HK-2 (cell line): ENCODE measurements at regions not wholly inside any gene's neighbourhood (a gene's known extent, or its start where the extent isn't known, plus 50 kb on each side); places are given as distances from the start of the nearest gene placed in this dataset.

ENCODE experiments used
- DNase-seq: peaks from one replicate; pipeline ENCODE4 v3.0.0-alpha.2; 2018; ENCODE audit not compliant: unreplicated experiment

DNA sequence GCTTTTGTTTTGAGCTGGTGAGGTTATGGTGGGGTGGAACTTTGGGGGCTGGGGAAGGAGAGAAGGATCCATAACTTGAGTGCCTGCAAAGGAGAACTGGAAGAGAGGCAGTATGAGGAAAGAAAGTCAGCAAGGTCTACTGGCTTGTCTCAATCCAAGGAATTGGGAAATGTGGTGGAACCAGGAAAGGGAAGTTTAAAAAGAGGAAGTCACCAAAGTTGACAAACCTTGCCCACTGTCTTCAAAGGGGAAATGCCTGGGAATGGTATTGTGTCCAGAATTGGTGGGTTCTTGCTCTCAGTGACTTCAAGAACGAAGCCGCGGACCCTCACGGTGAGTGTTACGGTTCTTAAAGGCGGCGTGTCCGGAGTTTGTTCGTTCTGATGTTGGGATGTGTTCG lies 304.1 kb upstream of the FAM98A start:
- no peak for DNase-seq

DNA sequence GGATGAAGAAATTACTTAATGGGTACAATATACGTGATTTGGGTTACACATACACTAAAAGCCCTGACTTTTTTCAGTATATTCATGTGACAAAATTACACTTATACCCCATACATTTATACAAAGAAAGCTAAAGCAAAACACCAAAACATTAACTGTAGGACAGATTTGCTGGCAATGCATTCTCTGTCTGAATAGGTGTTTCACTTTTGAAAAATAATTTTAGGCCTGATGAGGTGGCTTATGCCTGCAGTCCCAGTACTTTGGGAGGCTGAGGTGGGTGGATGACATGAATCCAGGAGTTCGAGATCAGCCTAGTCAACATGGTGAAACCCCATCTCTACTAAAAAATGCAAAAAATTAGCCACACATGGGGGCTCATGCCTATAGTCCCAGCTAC lies 301.5 kb upstream of the FAM98A start:
- DNase-seq = no peak

DNA sequence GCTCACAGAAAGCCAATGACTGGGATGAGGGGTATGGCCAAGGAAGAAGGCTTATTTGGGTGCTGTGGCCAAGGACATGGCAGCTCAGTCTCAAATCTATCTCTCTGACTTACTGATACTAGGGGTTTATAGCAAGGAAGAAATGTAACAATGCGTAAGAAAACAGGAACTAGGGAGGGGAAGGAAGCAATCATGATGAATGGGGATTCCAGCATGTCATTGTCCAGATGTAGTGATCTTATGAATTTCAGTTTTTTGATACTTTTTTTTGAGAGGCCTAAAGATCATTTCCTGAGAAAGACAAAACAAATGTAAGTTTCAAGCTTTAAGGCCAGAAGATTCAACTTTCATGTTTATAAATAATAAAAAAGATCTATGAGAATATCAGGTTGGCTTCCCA lies 298.6 kb upstream of the FAM98A start:
- no peak for DNase-seq

DNA sequence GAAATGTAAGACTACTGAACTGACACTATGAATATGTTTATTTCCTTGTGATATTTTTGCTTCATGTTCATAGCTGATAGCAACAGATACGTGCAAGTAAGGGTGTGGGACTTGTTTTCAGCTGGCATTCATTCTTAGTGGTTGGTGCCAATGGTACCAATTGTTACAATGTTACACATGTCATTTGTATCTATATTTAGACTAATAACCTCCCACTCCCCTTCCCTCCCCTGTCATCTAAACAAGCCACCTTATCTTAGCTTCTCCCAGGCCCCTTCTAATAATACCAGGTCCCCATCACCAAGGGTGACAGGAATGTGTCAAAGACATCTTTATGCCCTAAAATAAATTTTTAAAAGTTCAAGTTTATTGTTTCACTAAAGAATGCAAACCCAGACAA lies 294.7 kb upstream of the FAM98A start:
- DNase-seq = no peak

DNA sequence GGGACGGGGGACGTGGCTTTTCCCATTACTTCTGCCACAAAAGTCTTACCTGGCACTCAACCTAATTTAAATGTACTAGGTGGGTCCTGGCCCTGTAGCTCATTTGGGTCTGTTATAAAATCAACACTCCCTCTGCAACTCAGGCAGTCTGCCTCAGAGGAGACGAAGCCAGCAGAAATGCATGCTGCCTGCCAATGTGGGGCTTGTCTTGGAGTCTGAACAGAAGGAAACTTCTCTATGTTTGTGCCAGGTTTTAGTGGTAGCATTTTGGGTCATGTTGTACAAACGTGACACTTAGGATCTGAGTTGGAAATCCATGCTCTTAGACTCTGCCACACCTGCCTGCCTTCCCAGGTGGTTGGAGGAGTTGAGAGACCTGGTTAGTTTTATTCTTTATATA lies 292.5 kb upstream of the FAM98A start:
- DNase-seq = no peak

DNA sequence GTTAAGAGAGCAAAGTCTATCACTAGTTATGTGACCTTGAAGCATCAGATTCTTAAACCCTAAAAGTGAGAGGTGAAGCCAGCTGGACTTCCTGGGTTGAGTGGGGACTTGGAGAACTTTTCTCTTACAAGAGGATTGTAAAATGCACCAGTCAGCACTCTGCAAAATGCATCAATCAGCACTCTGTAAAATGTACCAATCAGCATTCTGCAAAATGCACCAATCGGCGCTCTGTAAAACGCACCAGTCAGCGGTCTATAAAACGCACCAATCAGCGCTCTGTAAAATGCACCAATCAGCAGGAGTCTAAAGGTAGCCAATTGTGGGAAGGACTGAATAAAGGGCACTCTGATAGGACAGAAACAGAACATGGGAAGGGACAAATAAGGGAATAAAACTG lies 291.6 kb upstream of the FAM98A start:
- DNase-seq = no peak

DNA sequence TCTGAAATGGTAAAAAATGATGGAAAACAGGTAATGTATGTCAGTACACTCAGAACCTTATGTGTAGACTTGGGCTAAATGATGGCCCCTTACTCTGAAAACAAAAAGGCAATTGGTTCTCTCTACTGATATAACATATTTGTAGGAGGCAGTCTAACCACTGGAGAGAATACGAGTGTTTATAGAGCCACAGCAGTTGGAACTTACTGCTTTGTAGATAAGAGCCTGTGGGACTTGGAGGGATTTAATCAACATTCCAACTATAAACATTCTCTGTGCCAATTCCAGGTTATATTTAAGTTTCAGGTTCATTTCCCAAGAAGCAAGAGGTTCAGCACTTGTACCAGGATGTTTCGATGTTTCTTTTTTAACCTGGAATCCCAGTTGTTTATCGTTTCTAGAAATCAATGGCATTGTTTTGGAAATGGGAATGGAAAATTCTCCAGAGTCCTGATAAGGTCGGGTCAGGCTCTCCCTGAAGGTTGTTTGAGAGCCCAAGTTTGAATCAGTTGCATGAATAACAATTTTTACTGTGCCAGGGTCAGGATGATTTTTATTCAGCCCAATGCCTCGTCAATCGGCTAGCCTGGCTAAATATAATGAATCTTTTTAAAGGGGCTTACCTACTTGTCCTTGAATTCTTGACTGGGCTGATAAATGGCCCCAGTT lies 278.4 kb upstream of the FAM98A start:
- DNase-seq = no peak

DNA sequence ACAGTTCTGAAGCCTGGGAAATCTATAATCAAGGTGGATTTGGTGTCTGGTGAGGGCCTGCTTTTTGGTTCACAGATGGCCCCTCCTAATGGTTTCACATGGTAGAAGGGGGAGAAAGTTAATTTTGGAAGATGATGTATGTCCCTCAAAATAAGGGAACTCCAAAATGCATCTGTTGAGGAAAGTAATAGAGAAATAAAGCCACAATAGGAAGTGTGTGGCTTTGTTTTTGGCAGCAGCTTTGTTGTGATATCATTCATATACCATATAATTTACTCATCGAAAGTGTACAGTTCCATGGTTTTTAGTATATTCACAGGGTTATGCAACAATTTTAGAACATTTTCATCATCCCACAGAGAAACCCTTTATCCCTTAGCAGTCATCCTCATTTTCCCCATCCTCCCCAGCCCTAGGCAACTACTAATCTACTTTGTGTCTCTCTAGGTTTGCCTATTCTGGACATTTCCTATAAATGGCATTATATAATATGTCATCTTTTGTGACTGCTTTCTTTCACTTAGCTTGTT lies 274.0 kb upstream of the FAM98A start:
- no peak for DNase-seq

DNA sequence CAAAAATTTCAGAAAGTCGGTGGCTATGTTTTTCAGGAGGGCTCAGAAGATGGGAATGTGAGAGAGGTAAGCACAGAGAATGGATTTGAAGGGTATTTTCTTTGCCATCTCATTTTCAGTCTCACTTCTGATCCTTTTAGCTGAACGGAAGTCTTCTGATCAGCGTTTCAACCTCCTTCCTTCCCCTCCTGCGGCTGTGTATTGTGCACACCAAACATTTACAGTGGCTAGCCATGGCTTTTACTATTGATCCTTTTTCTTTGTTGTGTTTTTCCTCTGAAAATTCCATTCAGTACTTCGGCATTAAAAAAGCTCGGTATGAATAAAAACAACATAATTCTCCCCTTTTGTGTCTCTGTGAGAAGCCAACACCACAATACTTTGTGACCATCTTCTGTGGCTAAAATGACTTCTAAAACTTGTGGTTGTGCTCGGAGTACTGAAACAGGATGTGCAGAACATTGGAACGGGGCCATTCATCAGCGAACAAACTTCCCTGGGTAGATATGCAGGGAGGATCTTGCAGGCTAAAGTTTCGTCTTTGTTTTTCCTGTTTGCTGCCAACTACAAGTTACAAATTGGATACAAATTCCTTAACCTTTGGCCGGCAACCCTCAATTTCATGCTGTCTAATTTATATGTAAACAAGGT lies 260.8 kb upstream of the FAM98A start:
- no peak for DNase-seq

DNA sequence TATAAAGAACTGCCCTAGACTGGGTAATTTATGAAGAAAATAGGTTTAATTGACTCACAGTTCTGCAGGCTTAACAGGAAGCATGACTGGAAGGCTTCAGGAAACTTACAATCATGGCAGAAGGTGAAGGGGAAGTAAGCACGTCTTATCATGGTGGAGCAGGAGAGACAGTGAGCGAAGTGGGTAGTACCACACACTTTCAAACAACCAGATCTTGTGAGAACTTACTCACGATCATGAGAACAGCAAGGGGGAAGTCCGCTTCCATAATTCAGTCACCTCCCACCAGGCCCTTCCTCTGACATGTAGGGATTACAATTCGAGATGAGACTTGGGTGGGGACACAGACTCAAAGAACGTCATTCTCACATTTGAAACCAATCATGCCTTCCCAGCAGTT lies 260.1 kb upstream of the FAM98A start:
- DNase-seq = no peak

DNA sequence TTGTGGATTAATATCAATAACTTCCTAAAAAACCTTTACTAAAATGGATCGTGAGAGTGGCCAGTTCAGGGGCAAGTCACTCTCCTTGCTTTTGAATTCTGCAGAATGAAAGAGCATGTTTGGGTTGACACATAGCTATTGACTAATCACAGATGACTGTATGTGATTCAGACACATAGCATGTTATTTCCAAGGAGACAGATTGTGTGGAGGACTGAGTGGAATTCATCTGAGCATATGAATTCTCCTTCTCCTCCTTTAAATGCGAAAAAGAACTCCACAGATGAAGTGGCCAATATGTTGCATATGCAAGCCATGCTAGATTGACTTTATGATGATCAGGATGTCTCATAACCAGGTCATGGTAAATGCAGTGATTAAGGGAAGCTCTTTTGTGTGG lies 249.4 kb upstream of the FAM98A start:
- DNase-seq = no peak

DNA sequence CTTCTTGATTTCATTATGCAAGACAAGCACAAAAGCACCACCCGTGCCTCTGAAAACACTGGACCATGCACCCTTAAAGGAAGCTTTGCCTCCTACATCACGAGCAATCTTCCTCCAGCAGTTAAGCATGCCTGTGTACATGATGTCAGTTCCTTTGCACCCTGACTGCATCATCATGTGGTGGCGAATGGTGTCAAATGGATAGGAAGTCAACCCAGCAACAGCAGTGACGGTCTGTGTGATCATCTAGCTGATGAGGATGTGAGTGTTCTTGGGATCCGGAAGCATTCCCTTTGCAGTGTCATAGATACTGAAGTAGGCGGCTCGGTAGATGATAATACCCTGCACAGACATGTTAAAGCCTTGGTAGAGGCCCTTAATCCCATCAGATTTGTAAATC lies 240.7 kb upstream of the FAM98A start:
- DNase-seq = no peak

DNA sequence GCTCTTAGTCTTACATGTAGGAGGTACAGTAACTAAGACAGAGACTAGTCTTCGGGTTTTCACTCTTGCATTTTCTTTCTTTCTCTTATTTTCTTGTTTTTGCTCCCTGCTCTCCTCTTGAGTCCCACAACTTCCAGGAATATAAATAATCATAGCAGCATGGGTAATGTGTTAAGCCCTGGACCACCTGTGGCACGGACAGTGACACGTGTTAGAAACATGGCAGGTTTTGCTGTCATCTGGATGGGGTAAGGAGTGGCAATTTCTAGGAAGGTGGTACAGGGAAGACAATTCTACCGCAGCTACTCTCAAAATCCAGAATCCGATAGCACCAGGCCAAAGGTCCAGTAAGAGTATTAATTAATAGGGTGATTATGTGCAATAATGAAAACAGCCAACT lies 237.5 kb upstream of the FAM98A start:
- DNase-seq = no peak

DNA sequence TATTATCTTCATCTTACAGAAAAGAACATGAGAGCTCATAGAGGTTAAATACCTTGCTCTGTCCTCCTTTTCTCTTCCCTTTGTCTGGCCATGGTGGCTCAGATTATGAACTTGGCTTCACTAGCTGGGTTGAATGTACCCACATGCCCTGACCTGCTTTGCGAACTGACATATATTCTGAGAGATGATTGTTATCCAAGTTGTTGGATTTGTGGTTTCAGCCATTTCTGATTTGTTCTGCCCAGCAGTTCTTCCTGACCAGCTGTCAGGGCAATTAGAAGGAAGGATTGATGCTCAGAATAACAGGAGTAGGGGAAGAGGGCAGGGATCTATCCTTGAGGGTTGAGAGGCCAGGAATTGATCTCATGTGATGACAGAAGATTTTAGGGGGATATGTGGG lies 236.8 kb upstream of the FAM98A start:
- no peak for DNase-seq

DNA sequence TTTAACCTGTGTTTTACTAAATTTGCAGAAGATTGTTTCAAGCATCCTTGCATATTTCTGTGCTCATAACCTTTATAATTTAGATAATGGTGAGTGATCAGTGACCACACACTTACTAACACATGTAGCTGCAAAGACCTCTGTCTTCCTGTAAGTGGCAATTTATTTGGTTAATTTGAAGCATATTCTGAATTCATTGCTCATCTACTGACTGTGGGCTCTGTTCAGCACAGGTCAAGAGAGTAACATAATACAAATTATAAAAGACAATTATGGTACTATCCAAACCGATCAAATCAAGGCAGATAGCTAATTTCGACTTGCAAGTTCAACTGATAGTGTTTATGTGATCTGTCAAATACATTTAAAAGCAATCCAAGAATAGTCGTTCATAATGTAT lies 223.9 kb upstream of the FAM98A start:
- DNase-seq = no peak

DNA sequence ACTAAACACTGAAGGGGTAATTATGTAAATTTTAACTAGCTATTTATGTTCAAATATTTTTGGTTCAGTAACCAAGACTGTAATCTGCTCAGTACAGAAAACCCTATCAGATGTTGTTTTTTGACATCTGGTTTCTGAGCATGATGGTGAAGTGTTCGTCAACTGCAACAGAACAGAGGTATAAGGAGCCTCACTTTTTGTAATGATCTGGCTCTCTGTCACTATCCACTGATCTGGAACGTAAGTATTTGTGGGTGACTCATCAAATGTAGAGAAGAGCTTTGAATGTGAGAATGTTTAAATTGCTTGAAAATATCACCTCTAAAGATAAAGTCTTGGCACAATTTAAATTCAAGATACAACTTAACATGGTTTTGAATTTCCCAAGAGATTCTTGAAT lies 213.6 kb upstream of the FAM98A start:
- DNase-seq = no peak

DNA sequence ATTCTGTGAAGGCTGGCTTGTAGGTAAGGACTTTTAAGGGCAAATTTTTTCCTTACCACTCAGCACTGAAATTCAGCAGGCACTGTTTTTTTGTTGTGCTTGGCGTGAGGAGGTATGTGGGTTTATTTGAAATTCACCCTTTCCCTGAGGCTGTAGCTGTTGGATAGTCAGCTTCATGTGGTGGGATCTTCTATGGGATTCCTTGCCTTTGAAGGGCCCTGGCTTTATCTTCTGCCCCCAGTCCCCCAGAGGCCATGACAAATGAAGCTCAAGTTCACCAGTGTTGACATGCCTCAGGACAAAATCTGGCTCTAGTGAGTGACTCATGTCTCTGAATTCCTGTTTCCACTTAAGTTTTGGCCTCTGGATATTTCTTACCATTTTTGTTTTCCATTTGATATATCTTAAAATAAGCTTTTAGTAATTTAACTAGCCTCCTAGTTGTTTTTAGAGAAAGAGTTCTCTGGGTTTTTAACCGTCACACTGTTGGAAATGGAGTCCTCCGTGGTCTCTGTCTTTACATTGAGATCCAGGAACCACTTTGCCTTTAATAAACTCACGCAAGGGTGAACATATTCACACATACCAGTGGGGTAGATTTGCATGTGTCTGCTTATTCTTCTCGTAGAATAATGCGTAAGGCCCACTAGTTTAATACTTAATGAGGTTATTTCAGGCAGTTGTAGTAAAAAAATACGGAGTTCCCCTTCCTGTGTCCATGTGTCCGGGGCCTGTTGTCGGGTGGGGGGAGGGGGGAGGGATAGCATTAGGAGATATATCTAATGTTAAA lies 211.1 kb upstream of the FAM98A start:
- DNase-seq = no peak

DNA sequence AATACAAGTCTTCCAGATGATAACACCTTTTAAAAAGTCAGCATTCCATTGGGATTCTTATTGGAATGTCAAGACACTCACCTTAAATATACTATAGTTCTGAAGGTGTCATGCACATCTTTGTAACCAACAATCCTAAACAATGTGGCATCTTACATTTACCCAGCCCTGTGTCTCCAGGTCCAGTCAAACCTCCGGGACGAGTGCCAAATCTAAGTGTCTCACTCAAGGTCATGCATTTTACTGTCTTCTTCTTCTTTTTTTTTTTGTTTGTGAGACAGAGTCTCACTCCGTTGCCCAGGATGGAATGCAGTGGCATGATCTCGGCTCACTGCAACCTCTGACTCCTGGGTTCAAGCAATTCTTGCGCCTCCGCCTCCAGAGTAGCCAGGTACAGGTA lies 206.9 kb upstream of the FAM98A start:
- DNase-seq = no peak

DNA sequence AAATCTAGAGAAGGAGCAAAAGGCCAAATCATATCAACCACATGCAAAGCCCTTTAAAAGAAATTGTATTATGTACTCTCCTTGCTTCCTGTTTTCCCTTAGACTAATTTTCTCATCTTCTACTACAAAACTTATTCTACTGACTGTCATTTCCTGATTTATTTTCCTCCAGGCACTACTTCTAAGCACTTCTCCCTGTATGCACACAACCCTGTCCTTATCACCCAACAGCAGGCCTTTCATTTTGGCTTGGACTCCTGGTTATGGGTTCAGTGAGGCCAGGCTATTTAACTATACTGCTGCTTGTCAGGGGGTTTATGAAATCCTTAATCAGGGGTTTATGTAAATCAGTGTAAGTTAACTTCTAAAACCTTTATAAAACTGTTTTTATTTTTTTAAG lies 205.1 kb upstream of the FAM98A start:
- no peak for DNase-seq

DNA sequence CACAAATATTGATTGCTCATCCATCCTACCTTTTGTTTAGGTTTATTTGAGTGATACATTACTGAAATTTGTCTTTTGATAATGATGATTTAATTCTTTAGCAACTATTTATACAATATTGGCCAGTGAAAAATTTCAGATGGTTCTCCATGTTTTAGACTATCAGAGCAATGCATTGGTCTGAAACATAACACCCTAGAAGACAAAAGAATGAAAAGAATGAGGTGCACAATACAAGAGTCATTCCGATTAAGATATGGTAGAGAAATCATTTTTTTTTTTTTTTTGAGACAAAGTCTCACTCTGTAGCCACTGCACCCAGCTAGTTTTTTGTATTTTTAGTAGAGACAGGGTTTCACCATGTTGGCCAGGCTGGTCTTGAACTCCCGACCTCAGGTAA lies 197.4 kb upstream of the FAM98A start:
- no peak for DNase-seq

DNA sequence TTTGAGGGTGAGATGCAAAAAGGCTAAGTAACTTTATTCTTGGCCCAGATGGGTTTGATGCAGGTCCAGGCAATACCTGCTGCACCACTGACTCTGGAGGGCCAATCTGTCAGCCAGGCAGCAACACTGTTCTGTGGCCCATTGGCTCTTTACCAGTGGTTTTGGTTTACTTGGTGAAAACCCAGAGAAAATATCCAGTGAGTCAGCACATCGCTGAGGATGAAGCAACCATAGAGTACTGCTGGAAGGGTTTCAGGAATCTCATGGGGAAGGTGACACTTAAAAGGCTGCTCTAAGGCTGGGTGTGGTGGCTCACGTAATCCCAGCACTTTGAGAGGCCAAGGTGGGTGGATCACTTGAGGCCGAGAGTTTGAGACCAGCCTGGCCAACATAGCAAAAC lies 192.5 kb upstream of the FAM98A start:
- DNase-seq = peak; percentile 17

DNA sequence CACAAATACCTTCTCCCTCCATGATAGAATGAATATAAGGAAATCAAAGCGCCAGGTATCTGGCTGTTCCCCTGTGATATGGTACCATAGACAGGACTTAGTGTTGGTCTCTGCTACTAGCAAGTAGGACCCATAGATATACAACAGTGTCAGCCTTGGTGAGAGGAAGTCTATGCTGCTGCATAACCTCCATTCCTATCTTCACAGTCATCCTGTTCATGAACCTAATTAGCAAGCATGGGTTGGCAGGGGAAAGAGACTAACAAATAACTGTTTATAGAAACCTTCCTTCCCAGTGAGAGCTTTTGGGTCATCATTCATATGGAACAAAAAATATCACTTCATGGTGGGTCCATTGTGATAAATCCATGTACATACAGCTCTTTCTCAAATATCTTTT lies 188.9 kb upstream of the FAM98A start:
- DNase-seq = no peak

DNA sequence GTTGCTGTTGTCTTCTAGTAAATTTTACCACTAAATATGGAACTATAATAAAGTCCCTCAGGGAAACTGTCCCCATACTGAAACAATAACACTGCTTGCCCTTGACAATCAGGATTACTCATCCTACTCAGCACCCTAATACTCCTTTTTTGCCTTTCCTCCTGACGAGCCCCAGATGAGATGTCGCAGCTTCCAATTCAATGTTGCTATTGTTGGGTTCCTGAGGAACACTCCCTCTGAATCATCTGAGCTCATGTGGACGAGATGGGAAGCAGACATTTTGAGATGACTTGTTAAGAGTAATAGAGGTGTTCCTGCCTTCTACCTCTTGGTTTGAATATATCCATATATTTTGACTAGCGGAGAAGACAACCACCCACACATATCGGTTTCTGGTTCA lies 187.8 kb upstream of the FAM98A start:
- DNase-seq = no peak
